ENCODE measurements at regions not wholly inside any gene's neighbourhood (a gene's known extent, or its start where the extent isn't known, plus 50 kb on each side); places are given as distances from the start of the nearest gene placed in this dataset.

- TF ChIP-seq JUND (IDR thresholded peaks at IDR 0.05) (no peak), EGR1 (IDR thresholded peaks at IDR 0.05; ENCODE audit: low read depth in 2 of 2) (no peak), CTCF (IDR thresholded peaks at IDR 0.05; ENCODE audit: low read depth, low read length, missing input control) (no peak), REST (IDR thresholded peaks at IDR 0.05) (no peak), GABPA (IDR thresholded peaks at IDR 0.05 in 1 of 2, conservative IDR thresholded peaks at IDR 0.05 in 1 of 2) (no peak), NR2F2 (IDR thresholded peaks at IDR 0.05) (no peak), RAD21 (IDR thresholded peaks at IDR 0.05) (no peak), MAX (IDR thresholded peaks at IDR 0.05) (no peak), ZBTB33 (IDR thresholded peaks at IDR 0.05) (no peak), RXRA (IDR thresholded peaks at IDR 0.05) (no peak), YY1 (IDR thresholded peaks at IDR 0.05) (no peak), TAF1 (conservative IDR thresholded peaks at IDR 0.05) (no peak)
These were observed 950.0 kb upstream of the CELF2 start for GRCh38 chr10:10067644-10068043.
